Breast epithelium (tissue), 3 donors: ENCODE measurements at regions not wholly inside any gene's neighbourhood (a gene's known extent, or its start where the extent isn't known, plus 50 kb on each side); places are given as distances from the start of the nearest gene placed in this dataset.

Experiments
- POLR2A ChIP-seq: fragments of 450-650 bp; IDR thresholded peaks from one replicate; pipeline ENCODE4 v1.6.1; 2016; ENCODE audit warnings: antibody characterized with exemption, mild to moderate bottlenecking, moderate library complexity
- TF ChIP-seq, protein P1 (sequence below), 3 donors: fragments of 450-650 bp; IDR thresholded peaks; one replicate each; pipeline ENCODE4 v1.5.1; 2016 to 2017; ENCODE audit warnings: antibody characterized with exemption in 3 of 3, mild to moderate bottlenecking in 3 of 3, moderate library complexity in 3 of 3

DNA sequence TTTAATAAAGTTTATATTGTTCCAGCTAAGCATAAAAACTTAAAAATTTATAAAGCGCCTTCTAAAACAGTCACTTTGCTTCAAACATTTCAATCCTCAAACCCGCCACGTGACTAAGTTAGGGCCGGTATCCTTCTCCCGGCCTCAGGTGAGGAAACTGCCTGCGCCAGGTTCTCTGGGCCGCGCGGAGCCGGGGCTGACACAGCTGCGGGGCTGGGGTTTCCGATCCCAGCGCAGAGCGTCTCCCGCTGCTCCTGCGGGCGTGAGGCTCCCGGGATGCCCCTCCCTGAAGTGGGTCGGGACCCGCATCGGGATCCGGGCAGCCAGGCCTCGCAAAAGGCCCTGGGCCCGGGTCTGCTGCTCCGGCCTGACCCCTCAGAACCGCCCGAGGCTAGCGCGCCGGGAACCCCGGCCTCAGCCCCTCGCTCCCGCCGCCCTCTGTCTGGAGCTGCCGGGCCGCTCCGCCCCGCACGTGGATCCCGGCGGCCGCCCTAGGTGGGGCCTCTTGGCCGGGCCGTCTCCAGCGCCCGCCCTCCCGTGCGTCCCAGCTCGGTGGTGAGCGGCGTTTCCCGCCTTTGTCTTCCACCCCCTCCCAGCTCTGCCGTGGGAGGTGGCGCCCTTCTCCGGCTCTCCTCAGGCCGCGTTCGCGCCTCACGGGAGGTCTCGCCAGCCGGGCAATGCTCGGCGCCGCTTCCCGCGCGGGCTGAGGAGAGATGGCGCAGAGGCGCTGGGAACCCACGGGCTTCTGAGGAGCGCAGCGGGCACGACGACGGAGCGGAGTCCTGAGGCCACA, 267.9 kb downstream of the DLL1 start:
- TF ChIP-seq, protein P1, sequence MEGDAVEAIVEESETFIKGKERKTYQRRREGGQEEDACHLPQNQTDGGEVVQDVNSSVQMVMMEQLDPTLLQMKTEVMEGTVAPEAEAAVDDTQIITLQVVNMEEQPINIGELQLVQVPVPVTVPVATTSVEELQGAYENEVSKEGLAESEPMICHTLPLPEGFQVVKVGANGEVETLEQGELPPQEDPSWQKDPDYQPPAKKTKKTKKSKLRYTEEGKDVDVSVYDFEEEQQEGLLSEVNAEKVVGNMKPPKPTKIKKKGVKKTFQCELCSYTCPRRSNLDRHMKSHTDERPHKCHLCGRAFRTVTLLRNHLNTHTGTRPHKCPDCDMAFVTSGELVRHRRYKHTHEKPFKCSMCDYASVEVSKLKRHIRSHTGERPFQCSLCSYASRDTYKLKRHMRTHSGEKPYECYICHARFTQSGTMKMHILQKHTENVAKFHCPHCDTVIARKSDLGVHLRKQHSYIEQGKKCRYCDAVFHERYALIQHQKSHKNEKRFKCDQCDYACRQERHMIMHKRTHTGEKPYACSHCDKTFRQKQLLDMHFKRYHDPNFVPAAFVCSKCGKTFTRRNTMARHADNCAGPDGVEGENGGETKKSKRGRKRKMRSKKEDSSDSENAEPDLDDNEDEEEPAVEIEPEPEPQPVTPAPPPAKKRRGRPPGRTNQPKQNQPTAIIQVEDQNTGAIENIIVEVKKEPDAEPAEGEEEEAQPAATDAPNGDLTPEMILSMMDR (IDR thresholded peaks at IDR 0.05) = no peak
- TF ChIP-seq POLR2A = no peak
